ENCODE measurements at regions not wholly inside any gene's neighbourhood (a gene's known extent, or its start where the extent isn't known, plus 50 kb on each side); places are given as distances from the start of the nearest gene placed in this dataset.

- TF ChIP-seq STAT6 (CRISPR knock-in tag; conservative IDR thresholded peaks at IDR 0.05; ENCODE audit: low read depth) = no peak
- TF ChIP-seq CTCF (IDR thresholded peaks at IDR 0.05) = no peak
- TF ChIP-seq FOXP1 (CRISPR knock-in tag; IDR thresholded peaks at IDR 0.05; ENCODE audit: borderline replicate concordance) = no peak
- no peak for TF ChIP-seq ATF1 (CRISPR knock-in tag; IDR thresholded peaks at IDR 0.05)
- TF ChIP-seq TEAD4 (CRISPR knock-in tag; IDR thresholded peaks at IDR 0.05) = no peak
- TF ChIP-seq JUN (CRISPR knock-in tag; IDR thresholded peaks at IDR 0.05) = no peak
- no peak for TF ChIP-seq MLX (CRISPR knock-in tag; IDR thresholded peaks at IDR 0.05)
Measured at GRCh38 chr12:126761420-126761819, 1505.5 kb upstream of the TMEM132C start.
